Common myeloid progenitor, CD34-positive (primary cell): ENCODE measurements at regions not wholly inside any gene's neighbourhood (a gene's known extent, or its start where the extent isn't known, plus 50 kb on each side); places are given as distances from the start of the nearest gene placed in this dataset.

Experiments used
- CTCF ChIA-PET: fragments of 350-600 bp; sonication (Branson Sonifier 250); formaldehyde crosslinking; loops from one replicate; lab custom pipeline; 2021; ENCODE audit warnings: antibody characterized with exemption; lab: Charles Lee
- POLR2A ChIA-PET: fragments of 350-600 bp; sonication (Branson Sonifier 250); formaldehyde crosslinking; loops from one replicate; lab custom pipeline; 2021; ENCODE audit warnings: antibody characterized with exemption; lab: Charles Lee
- DNase-seq, 3 donors: peaks; one replicate each; pipeline versions ENCODE4 v3.0.0 to v3.0.0-alpha.2; 2013
- H3K27ac ChIP-seq, 2 experiments: 1 replicate in 1 of 2; 2 replicates in 1 of 2; pipeline ENCODE4 v1.7.0; 2013; ENCODE audit warnings: inconsistent platforms in 2 of 2, low read length in 2 of 2, mild to moderate bottlenecking in 2 of 2, low read depth in 1 of 2, moderate library complexity in 1 of 2; ENCODE audit not compliant: severe bottlenecking in 2 of 2, insufficient read depth in 1 of 2, poor library complexity in 1 of 2
- H3K27me3 ChIP-seq, 5 experiments: replicated peaks in 2 of 5; 1 replicate in 3 of 5; 2 replicates in 2 of 5; pipeline versions ENCODE4 v1.6.1 to v1.7.0; 2013; ENCODE audit warnings: low read length in 4 of 5, mild to moderate bottlenecking in 2 of 5, moderate library complexity in 2 of 5, inconsistent platforms in 1 of 5; ENCODE audit not compliant: insufficient read depth in 5 of 5, control insufficient read depth in 4 of 5
- H3K36me3 ChIP-seq, 4 experiments: 1 replicate in 2 of 4; 2 replicates in 2 of 4; pipeline versions ENCODE4 v1.6.1 to v1.7.0; 2013; ENCODE audit warnings: low read length in 3 of 4, control low read depth in 1 of 4, mild to moderate bottlenecking in 1 of 4; ENCODE audit not compliant: control insufficient read depth in 4 of 4, insufficient read depth in 4 of 4
- H3K4me1 ChIP-seq, 4 experiments: 1 replicate in 3 of 4; 2 replicates in 1 of 4; pipeline versions ENCODE4 v1.6.1 to v1.7.1; 2013; ENCODE audit warnings: low read length in 3 of 4, mild to moderate bottlenecking in 3 of 4, control low read depth in 1 of 4, inconsistent platforms in 1 of 4, moderate library complexity in 1 of 4; ENCODE audit not compliant: control insufficient read depth in 4 of 4, insufficient read depth in 4 of 4; ENCODE audit errors: control extremely low read depth in 1 of 4
- H3K4me3 ChIP-seq, 7 experiments: 1 replicate in 4 of 7; 2 replicates in 3 of 7; pipeline versions ENCODE4 v1.5.1 to v1.7.0; 2013; ENCODE audit warnings: mild to moderate bottlenecking in 7 of 7, low read length in 6 of 7, moderate library complexity in 6 of 7, inconsistent platforms in 2 of 7, low read depth in 2 of 7, control low read depth in 1 of 7; ENCODE audit not compliant: insufficient read depth in 4 of 7, control insufficient read depth in 1 of 7; ENCODE audit errors: extremely low read depth in 1 of 7
- H3K9me3 ChIP-seq, 5 experiments: 1 replicate in 4 of 5; 2 replicates in 1 of 5; pipeline versions ENCODE4 v1.6.1 to v1.7.1; 2013; ENCODE audit warnings: low read length in 4 of 5, mild to moderate bottlenecking in 2 of 5, inconsistent platforms in 1 of 5, low read depth in 1 of 5, moderate library complexity in 1 of 5; ENCODE audit not compliant: control insufficient read depth in 4 of 5, insufficient read depth in 2 of 5; ENCODE audit errors: control extremely low read depth in 1 of 5
- WGBS: methylation state at CpG from one replicate; pipeline ENCODE4 v1.1.5; 2013; ENCODE audit not compliant: insufficient coverage; 5-methylcytosine and 5-hydroxymethylcytosine counted together

DNA sequence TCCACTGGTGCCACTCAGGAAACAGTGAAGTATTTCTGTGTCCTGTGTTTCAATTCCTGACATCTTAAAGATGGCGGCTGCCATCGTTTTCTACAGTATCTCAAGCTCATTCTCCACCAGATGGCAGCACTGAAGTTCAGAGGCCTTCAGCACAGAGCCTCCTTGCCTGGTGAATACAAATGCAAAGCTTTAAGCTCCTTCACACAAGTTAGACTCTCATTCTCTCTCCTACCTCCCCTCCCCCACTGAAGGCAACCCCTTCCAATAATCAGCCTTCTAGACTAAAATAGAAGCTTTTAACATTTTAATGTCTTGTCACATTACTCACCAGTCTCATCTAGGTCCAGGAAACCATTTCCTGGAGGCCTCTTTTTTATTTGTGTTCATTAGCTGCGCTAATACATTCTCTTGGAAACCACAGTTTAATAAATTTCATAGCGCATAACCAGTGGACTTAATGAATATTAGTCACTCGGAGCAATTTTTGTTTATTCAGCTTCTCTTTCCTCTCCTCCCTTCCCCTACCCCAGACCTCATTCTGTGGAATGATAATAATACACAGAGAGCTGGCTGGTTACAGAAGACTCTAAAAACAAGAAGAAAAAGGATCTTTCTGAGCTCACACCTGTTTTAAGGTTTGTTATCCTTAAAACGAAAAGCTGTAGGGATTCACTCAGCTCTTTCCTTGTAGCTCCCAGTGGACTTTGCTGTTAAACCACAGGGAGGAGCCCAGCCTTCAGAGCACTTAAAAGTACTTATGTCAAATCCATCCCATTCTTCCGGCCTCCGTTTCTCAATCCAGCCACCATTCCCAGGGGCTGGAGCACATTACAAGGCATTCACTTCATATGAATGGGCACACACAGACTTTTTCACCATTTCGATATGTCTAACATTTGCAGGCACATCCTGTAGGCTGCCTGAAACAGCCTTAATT, 384.9 kb downstream of the HLX start:
- no peaks in the 10 kb centered on the region for H3K27me3 ChIP-seq
- 92% methylated on average over 5 of the region's 9 CpGs for WGBS
- no peaks in the 10 kb centered on the region for H3K36me3 ChIP-seq
- H3K9me3 ChIP-seq, result peaks cover 0 to 9% (median 2%) of the 10 kb centered on the region in 5 experiments
- H3K4me3 ChIP-seq, result no peak overlapping the region
- H3K4me1 ChIP-seq, result no peaks in the 10 kb centered on the region
- CTCF ChIA-PET, result interaction anchor here (1.1 to 1.2 kb wide), 3 partner anchors 166 to 202 kb away, joined by 3 read pairs; no protein-coding TSS in a partner anchor
- peak; percentile 35 to 73 (median 57) for DNase-seq
- H3K27ac ChIP-seq, result no peak overlapping the region
- POLR2A ChIA-PET, result interaction anchor here (0.9 kb wide), 1 partner anchor 13 kb away, joined by 3 read pairs; no protein-coding TSS in a partner anchor

- Histone ChIP-seq H3K9me3 (peaks cover 0 to 9% (median 2%) of the 10 kb centered on the region in 5 experiments), H3K27me3 (no peaks in the 10 kb centered on the region), H3K4me1 (no peaks in the 10 kb centered on the region), H3K4me3 (no peak overlapping the region), H3K27ac (no peak overlapping the region), H3K36me3 (no peaks in the 10 kb centered on the region)
- ChIA-PET POLR2A (interaction anchor here (0.9 kb wide), 1 partner anchor 14 kb away, joined by 3 read pairs; no protein-coding TSS in a partner anchor), CTCF (interaction anchor here (1.1 kb wide), 2 partner anchors 168 to 201 kb away, joined by 3 read pairs; no protein-coding TSS in a partner anchor)
- 100% methylated on average over 1 of the region's 5 CpGs for WGBS
- DNase-seq, result no peak
Observed at GRCh38 chr1:221264848-221265247, 385.6 kb downstream of the HLX start.

- Histone ChIP-seq H3K9me3 (peaks cover 0 to 5% (median 0%) of the 10 kb centered on the region in 5 experiments), H3K27me3 (no peaks in the 10 kb centered on the region), H3K27ac (no peak overlapping the region), H3K4me3 (no peak overlapping the region), H3K4me1 (no peaks in the 10 kb centered on the region), H3K36me3 (no peaks in the 10 kb centered on the region)
- DNase-seq, result peak in 1 of 3 donors; percentile 23
- WGBS, result no CpG with 5 or more reads among the region's 1 CpG
- ChIA-PET POLR2A (no interaction called here), CTCF (no interaction called here)
Observed at GRCh38 chr1:221268295-221268694, 389.1 kb downstream of the HLX start.

DNA sequence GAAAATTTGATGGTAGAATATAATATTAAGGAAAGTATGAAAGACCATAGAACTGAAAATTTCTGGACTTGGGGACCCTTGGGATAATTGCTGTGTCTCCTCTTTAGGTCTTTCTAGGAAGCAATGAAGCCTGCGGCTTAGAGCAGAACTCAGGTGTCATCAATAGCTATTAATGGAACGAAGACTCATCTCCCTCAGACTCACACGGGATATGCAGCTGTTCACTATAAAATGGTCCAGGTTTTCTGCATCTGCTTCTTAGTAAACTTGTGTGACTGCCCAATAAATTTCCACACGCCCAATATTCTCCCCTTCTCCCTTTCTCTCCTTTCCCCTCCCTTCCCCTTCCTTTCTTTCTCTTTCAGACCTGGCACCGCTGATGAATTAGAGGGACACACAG, 392.5 kb downstream of the HLX start:
- DNase-seq, result no peak
- Histone ChIP-seq H3K27me3 (no peaks in the 10 kb centered on the region), H3K27ac (no peak overlapping the region), H3K4me3 (no peak overlapping the region), H3K4me1 (no peaks in the 10 kb centered on the region), H3K9me3 (no peaks in the 10 kb centered on the region), H3K36me3 (no peaks in the 10 kb centered on the region)
- ChIA-PET CTCF (no interaction called here), POLR2A (no interaction called here)
- WGBS, result 95% methylated on average over 5 of the region's 5 CpGs

DNA sequence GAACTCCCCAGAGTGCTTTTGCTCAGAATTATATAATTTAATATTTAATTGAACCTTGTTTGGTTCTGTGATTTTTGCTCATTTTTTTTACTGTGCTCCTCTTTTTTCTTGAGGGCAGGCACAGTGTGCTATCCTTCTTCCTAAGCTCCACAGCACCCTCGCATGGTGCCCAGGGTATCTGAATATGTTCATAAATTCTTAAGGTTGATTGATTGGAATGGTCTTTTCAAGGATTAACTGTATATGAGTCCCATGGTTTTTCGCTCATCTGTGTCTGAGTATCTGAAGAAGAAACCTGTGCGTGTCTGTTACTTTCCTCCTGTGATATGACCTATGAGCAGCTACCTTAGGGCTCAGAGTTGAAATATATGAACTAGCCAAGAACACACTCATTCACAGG, 393.7 kb downstream of the HLX start:
- ChIA-PET POLR2A (no interaction called here), CTCF (no interaction called here)
- WGBS, result 100% methylated on average over 2 of the region's 3 CpGs
- peak in 1 of 3 donors; percentile 7 for DNase-seq
- no peak overlapping the region for H3K4me3 ChIP-seq
- no peaks in the 10 kb centered on the region for H3K9me3 ChIP-seq
- H3K36me3 ChIP-seq, result no peaks in the 10 kb centered on the region
- no peaks in the 10 kb centered on the region for H3K27me3 ChIP-seq
- H3K4me1 ChIP-seq, result no peaks in the 10 kb centered on the region
- no peak overlapping the region for H3K27ac ChIP-seq

DNA sequence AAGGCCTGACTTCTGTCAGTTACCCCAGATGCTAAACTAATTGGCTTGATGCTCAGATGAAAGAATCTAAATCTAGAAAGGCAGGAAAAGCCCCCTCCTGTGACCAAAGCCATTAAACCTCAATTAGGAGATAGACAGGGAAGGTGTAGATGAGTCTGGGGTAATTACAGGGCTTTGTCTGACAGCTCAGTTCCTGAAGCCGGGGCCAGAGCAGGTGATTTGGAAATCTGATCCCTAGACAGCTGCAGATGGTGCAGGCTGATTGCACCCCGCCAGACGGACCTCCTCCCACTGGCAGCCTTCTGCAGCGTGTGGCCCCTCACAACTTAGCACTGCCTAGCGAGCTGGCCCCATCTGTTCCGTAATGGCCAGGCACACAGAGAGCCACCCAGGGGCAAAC, 395.1 kb downstream of the HLX start:
- Histone ChIP-seq H3K9me3 (no peaks in the 10 kb centered on the region), H3K27me3 (no peaks in the 10 kb centered on the region), H3K4me1 (no peaks in the 10 kb centered on the region), H3K36me3 (no peaks in the 10 kb centered on the region), H3K4me3 (no peak overlapping the region), H3K27ac (no peak overlapping the region)
- CTCF ChIA-PET, result no interaction called here
- POLR2A ChIA-PET, result no interaction called here
- no peak for DNase-seq
- 78% methylated on average over 1 of the region's 6 CpGs for WGBS

DNA sequence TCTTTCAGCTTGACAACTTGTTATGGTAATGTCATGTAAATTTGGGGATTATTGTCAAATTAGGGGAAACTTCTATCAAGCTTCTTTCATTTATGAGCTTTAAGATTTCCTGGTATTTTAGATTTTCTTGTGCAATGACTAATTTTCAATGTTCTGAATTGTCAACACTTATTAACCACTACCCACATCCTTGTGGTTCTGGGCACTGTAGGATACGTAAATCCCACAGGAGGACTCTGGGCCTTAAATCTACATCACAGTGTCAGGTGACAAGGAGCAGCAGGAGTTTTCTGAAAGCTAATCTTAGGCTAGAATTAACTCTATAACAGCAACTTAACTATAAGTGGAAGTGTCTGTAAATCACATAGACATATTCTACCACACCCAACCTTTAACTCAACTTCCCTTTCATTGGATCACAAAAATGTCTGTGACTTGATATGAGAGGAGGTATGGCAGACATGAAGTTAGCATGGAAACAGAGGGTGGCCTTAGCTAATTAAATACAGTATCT, 397.7 kb downstream of the HLX start:
- no CpG with 5 or more reads among the region's 1 CpG for WGBS
- ChIA-PET POLR2A (no interaction called here), CTCF (interaction anchor here (1.0 kb wide), 1 partner anchor 40 kb away, joined by 3 read pairs; no protein-coding TSS in a partner anchor)
- H3K4me3 ChIP-seq, result no peak overlapping the region
- no peaks in the 10 kb centered on the region for H3K4me1 ChIP-seq
- peaks cover 0 to 1% (median 0%) of the 10 kb centered on the region in 5 experiments for H3K9me3 ChIP-seq
- no peak overlapping the region for H3K27ac ChIP-seq
- peak in 2 of 3 donors; percentile 17 to 50 for DNase-seq
- no peaks in the 10 kb centered on the region for H3K27me3 ChIP-seq
- no peaks in the 10 kb centered on the region for H3K36me3 ChIP-seq
